LHCN-M2 (cell line): ENCODE measurements at regions not wholly inside any gene's neighbourhood (a gene's known extent, or its start where the extent isn't known, plus 50 kb on each side); places are given as distances from the start of the nearest gene placed in this dataset.

Experiments
- DNase-seq: peaks from one replicate; pipeline ENCODE4 v3.0.0-alpha.2; 2012; ENCODE audit warnings: low read depth

DNA sequence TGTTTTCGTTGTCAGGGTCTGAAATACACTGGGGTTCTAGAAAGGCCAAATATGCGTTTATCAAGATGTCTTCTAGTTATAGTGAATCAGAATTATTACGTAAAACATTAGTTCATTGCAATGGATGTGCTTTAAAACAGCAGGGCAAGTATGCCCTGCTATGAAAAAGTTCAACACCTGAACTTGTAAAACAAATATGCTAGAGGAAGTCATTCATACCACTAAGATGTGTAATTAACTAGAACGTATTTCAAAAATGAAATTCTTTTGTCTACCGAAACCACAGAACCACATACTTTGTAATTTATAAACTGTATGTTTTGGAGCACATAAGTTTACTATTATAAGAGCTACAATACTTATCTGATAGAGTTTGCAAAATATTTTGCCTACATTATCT, 266.2 kb downstream of the KCTD12 start:
- no peak for DNase-seq

DNA sequence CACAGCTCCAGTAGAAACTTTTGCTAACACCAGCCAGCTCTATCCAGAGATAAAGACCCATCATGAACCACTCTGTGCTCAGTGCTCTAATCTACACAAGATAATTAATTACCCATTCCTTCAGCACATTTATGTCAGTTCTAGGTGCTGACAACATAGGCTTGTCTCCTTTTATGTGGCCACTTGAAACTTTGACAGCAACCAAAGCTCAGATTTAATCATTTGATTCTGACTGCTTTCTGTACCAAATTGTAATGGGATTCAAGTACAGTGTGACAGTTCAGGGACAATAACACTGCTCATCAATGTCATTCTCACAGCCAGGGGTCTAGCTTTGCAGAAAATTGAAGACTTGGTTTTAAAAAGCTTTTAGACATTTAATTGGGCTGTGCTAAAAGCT, 266.6 kb downstream of the KCTD12 start:
- no peak for DNase-seq

DNA sequence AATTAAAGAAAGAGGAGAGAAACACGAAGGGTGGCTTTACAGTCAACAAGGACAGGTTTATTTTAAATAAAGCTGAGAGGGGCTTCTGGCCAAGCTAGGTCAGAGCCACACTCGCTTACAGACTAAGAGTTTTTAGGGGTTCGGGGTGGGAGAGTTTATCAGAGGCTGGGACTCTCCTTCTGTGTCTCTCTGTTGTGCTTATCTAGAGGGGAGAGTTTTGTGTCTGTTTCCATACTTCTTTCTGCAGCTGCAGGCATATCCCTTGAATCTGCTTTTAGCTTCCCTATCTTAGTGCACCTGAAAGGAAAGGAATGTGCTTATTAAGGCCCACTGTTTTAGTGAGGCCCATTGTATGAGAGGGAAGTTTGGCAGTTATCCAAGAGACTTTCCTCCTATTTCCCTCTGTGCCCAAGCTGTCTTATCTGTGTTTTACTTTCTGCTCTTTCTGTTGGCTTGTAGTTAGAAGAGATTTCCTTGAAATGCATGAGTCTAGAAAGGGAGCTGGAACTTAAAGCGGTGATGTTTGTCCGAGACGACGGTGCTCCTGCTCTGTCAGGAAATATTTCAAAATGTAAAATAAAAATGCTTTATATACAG, 275.3 kb downstream of the KCTD12 start:
- no peak for DNase-seq

DNA sequence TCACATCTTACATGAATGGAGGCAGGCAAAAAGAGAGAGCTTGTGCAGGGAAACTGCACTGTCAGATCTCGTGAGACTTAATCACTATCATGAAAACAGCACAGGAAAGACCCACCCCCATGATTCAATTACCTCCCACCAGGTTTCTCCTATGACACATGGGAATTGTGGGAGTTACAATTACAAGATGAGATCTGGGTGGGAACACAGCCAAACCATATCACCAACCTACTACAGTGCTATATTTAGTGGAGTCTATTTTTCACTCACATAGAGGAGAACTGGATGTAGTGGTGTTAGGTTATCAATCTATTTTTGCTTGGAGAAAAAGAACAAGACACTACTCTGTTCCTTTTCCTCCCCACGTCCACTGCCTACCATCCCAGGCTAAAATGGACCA, 276.6 kb downstream of the KCTD12 start:
- peak; percentile 14 for DNase-seq

DNA sequence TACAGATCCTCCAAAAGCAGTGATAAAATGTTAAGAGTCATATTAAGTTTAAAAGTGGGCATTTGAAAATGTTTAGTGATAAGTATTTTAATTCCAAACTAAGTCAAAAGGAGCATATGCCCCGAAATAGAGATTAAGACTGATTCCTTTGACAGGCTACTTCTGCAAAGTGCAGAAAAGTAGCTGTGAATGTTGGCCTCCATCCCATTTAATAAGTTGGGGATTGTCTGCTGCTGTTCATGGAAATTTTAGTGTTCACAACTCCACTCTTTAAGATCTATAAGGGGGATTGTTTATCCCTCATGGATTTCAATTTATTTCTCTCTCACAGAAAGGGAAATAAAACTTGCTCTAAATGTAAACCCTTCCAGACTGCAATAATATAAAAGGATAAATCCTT, 278.3 kb downstream of the KCTD12 start:
- DNase-seq = no peak

DNA sequence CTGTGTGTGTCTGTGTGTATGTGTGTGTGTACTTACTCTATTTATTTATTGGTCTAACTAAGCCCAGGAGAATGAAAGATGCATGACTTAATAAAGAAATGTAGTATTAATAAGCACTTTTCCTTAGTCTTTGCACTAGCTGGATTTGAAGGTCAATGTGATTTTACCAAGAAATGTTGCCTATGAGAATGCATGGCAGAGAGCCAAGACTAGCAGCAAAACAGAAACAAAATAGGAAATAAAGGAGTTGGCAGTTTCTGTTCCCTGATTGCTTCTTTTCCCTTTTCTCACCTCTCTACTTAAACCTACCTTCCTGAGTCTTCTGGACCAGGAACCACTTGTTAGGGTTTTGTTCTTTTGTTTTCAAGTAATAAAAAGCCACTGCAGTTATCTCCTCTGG, 286.1 kb downstream of the KCTD12 start:
- DNase-seq = peak; percentile 18

DNA sequence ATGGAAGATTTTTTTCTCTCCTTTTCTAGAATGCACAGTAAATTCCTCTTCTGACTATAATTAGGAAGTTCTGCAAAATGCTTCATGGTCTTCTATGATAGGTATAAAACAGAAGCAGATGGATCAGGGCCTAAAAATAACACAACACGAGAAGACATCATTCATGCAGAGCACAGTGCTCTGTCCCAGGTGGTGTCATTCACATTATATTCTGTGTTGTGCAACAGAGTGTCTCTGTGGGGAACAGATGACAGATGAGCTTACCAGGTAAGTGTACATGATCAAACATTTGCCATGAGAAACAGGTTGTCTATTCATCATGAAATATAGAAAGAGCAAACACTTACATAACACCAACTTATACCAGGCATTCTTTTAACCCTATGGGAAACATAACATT, 288.3 kb downstream of the KCTD12 start:
- DNase-seq = no peak

DNA sequence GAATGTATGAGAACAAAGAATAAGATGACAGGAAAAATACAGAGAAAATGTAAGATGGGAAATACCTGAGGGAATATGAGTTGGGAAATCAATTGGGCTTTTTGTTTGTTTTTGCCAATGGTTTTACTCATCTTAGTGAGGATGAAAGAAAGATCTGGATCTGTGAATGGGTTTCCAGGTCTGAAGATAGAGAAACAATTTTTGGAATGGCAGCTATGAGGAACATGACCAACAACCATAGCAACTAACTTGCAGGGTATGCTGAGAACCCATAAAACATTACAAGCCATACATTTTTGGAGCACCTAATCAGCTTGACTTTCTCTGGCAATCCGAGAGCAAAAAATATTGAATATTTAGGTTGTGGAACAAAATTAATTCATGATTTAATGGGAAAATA, 290.0 kb downstream of the KCTD12 start:
- no peak for DNase-seq

DNA sequence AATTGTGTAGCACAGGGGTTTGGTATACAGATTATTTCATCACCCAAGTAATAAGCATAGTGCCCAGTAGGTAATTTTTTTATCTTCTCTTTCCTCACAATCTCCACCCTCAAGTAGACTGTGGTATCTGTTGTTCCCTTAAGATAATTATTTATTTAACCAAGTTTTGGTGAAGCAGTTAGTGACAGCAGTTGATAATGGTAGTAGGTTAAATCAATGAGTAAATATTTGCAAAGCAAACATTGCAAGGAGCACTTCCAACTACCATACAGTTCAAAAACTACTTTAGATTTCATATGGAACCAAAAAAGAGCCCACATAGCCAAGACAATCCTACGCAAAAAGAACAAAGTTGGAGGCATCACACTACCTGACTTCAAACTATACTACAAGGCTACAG, 291.8 kb downstream of the KCTD12 start:
- DNase-seq = no peak

DNA sequence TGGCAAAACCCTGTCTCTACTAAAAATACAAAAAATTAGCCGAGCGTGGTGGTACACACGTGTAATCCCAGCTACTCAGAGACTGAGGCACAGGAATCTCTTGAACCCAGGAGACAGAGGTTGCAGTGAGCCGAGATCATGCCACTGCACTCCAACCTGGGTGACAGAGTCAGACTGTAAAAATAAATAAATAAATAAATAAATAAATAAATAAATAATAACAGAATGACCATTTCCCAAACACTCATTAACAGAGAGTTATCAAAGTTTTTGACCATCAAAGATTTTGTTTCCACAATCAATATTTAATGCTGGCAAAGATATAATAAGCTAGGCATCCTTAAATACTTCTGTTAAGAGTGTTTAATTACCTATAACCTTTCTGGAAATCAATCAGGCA, 299.4 kb downstream of the KCTD12 start:
- no peak for DNase-seq

DNA sequence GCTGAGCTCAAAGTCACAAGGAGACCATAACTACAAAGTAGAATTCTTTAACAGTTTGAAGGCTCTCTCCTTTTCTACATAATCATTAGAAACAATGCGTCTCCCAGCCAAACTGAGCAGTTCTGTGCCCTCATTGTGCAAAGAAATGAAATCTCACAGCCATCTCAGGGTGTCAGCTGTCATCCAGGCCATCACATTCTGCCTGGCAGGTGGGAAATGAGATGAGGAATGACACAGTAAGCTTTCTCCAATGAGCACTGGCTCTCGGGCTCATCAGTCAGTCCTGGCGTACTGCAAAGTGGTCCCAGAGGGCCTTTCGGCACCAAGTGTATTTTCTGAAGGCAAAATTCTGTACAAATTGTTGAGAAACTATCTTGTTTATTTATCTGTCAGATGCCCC, 306.5 kb downstream of the KCTD12 start:
- DNase-seq = no peak

DNA sequence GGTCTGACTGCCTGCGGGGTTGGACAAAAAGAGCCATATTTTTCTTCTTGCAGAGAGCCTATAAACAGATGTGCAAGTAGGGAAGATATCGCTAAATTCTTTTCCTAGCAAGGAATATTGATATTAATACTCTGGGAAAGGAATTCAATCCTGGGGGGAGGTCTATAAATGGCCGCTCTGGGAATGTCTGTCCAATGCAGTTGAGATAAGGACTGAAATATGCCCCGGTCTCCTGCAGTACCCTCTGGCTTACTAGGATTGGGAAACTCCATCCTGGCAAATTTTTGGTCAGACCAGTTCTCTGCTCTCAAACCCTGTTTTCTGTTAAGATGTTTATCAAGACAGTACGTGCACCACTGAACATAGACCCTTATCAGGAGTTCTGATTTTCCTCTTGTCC, 310.6 kb downstream of the KCTD12 start:
- DNase-seq = peak; percentile 12

DNA sequence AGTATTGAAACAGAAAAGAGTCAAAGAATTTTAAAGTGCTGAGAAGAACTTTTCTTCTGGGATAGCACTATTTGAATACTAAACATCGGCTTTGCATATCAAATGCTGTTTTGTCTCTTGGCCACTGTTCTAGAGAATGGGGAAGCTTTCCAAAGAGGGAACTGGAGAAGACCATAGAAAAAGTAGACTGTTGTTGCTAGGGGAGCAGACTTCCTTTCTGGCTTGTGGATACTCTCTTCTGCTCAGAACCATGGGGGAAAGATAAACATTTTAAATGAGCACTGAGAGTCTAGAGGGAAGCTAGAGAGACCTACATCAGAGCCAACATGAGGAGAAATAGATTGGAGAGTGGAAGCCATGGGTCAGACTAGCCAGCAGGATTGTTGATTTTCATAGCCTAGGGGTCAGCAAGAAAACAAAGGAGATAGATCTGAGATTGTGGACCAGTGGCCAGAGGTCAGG, 315.7 kb downstream of the KCTD12 start:
- no peak for DNase-seq

DNA sequence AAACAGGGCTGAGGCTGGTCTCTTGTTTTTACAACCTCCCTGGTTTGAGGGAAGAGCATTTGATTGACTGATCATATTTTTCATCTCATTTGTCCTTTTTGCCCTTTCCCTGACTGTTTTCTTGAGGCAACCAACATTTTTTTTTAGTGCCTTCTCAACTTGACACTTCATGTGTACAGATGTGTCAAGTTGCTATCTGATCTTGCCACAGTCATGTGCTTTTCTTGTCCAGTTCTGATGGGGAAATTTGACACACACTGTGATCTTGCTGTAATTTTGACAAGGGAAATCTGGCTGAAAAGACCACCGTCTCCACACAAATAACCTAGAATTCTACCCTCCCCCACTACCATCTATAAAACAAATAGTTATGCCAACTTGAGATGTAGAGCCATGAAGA, 329.6 kb downstream of the KCTD12 start:
- peak; percentile 5 for DNase-seq

DNA sequence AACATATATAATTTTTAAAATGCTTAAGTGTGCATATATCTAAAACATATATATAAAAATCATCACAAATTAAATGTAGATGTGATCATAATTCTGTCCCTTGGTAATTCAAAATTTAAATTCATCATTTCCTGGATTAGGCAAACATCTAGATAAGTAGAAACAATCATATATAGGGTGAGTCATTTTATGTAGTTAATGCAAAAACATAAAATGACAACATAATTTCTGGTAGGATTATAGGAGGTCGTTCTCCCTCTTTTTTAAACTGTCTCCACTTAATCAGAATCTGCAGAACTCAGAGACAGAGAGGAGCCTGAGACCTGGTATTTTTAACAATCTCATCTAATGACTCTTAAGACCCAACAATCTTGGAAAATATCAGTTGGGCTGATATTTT, 333.4 kb downstream of the KCTD12 start:
- no peak for DNase-seq

DNA sequence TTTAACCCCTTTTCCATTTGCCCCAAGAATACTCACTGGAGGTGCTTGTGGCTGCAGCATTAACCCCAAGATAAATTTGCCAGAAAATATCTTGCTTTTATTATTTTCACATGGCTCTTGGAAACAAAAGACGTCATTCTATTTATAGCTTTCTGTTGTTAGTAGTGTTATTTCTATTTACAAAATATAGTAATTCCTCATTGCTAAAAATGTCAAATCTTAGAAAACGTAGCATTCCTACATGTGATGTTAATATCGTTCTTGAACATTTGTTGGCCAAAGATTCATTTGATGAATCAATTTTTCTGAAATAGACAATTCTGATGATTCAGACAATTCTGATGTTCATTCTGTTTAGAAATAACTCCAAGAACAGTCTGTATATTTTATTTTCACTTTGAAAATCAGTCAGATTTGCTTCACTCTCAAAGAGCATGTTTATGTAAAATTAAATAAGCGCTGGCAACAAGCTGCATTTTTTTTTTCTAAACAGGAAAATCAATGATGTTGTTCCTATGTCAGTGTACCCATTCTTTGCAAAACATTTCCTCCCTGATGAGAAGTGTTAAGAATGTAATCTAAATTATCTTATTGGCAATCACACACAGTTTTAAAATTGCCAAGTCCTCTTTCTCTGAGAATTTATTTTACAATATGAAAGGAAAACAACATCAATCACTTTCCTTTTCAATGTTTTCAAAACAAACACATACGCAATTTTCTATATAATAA, 334.0 kb downstream of the KCTD12 start:
- no peak for DNase-seq

DNA sequence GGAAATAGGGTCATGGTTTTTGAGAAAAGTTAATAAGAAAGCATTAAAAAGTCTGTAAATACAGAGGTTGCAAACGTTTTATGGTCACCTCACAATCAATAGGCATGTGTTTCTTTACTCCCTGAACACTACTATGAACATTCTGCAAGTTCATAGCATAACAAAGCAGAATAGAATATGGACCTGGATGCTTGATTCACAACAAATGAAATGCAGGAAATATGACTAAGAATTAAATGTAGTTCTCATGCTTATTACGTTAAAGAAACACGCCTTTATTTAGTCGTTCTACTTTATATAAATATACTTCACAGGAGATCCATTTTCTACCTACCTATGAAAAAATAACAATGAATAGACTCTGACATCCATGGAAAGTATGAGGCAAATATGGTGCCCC, 344.0 kb downstream of the KCTD12 start:
- no peak for DNase-seq

DNA sequence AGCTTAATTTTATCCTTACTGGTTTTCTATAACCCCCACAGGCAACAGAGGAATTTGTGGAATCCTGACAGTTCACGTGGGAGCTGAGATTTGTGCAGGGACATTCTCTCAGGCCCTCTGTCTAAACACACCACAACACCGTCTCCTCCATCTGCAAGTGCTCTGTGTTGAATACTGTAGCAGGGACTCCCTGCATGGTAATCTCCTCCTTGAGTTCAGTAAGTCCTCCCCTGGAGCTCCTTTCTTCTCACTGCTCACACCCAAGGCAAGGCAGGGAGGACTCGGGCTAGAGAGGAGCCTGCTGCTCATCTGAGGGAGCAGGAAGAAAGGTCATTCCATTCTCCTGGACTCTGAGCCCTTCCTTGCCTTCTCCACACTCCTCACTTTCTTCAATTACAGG, 348.2 kb downstream of the KCTD12 start:
- DNase-seq = no peak

DNA sequence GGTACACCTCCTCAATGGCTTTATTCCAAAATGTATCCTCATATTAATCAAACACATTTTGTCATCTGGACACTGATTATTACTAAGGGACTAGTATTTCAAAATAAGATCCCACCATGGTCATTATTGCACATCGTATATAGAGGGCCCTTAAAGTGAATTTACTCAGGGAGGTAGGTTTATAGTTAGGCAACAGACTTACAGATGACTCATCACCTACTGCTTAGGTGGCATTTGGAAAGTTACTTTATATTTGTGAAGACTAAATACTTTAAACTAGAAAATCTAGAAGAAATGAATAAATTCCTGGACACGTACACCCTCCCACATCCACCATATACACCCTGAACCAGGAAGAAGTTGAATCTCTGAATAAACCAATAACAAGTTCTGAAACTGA, 353.0 kb downstream of the KCTD12 start:
- no peak for DNase-seq

DNA sequence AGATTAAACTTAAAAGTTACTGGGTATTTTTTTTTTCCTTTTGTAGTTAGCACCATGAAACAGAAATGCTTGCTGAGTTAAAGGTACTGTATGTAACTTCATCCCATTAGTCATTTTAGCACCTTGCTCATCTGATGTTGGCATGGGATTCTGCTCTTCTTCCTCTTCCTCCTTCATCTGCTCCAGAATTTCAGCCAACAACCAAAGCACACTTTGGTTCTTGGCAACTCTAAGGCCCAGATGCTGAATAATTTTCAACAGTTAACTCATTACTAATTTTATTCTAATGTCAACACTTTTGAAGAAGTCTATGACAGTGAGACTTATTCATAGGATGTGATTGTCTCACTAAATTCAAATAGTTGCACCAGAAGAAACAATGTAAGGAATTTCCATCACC, 359.2 kb downstream of the KCTD12 start:
- DNase-seq = no peak

DNA sequence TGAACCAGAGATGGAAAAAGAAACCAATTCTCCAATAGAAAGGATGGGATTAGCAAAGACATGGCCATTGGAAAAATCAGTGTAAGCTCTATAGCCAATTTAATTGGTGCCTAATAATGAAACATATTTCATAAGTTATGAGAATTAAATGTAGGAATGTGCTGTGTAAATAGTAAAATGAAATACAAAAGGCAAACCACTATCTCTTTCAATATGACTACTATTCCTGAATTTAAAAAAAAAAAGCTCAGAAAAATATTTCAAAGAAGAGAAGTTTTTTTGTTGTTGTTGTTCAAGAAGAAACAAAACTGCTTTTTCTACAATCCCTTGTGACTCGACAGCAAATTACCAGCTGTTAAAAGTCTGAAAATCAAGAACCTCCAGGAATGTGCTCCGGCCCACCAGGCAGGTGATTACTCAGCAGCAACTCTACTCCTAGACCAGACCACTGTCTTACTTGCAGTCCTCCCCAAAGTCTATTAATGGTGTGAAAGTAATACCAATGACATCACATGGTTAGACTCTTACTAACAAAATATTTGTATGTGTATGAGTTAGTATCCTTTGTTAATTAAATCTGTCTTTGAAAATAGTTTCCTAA, 362.4 kb downstream of the KCTD12 start:
- DNase-seq = peak; percentile 81

DNA sequence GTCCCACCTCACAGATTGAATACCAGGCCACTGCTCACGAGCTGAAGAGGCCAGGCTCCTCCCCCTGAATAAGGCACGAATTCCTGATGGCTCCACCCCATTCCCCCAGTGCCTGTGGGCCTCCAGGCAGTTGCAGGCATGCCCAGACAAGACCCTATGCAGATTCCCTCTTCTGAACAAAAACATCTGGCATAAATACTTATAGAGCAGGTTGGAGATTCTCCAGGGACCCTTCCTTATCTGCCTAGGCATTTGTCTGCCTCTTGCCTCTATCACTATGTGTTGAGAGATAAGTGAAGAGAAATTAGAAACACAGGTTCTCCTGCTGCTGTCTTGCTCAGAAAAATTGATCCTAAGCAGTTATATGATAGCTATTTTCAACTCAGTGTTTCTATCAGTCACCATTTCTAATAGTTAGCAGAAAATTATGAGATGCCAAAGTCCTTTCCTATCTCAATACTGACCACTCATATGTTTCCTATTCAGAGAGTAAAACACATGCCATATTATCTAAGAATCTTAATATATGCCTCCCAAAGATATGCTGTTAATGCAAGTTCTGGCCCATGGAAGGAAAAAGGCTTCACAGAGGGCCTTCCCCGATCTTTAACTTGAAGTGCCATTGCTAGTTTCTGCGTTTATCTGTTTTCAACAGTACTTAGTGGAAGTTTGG, 364.0 kb downstream of the KCTD12 start:
- DNase-seq = peak; percentile 24

DNA sequence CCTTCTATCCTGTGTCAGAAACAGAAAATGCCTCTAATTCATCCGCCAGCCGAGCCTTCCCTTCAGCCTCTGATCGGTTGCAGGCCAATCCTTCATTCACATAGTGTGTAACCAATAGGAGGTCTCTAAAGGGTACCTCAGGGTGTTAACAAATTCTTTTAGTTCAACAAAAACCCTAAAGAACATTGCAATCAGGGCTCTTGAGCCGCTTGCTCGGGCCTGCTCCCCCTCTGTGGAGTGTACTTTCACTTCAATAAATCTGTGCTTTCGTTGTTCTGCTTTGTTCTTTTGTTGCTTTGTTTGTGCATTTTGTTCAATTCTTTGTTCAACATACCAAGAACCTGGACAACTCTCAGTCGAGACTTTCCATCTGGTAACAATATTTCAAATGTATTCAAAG, 366.5 kb downstream of the KCTD12 start:
- DNase-seq = no peak
